PC-9 (cell line): ENCODE measurements at regions not wholly inside any gene's neighbourhood (a gene's known extent, or its start where the extent isn't known, plus 50 kb on each side); places are given as distances from the start of the nearest gene placed in this dataset.

ENCODE experiments used
- BruUV-seq: library from RNA; stranded (reverse); fragments of 400-500 nt; replicated peaks from 2 replicates; lab custom pipeline; 2021; lab: Mats Ljungman, UMichigan
- CTCF ChIA-PET: fragments of 300-600 bp; sonication (Branson Sonifier 250); formaldehyde crosslinking; loops from one replicate; lab custom pipeline; 2022; ENCODE audit warnings: antibody characterized with exemption; lab: Charles Lee
- POLR2A ChIA-PET: fragments of 300-600 bp; sonication (Branson Sonifier 250); formaldehyde crosslinking; loops from one replicate; lab custom pipeline; 2022; ENCODE audit warnings: antibody characterized with exemption; ENCODE audit not compliant: unreplicated experiment; lab: Charles Lee
- DNase-seq, 2 experiments: peaks; one replicate each; pipeline versions ENCODE4 v3.0.0 to v3.0.0-alpha.2; 2015 to 2022; ENCODE audit warnings: mixed read lengths in 1 of 2
- H2AFZ ChIP-seq: fragments of 200-600 bp; sonication (generic); 2 replicates; pipeline ENCODE4 v1.8.1; 2017; ENCODE audit warnings: antibody characterized with exemption
- H3F3A ChIP-seq: fragments of 200-600 bp; sonication (generic); 2 replicates; pipeline ENCODE4 v1.8.1; 2017; ENCODE audit warnings: antibody characterized with exemption, mild to moderate bottlenecking, low read depth; ENCODE audit not compliant: insufficient read depth
- H3K27ac ChIP-seq: fragments of 200-600 bp; sonication (generic); 2 replicates; pipeline ENCODE4 v1.6.1; 2016; ENCODE audit warnings: mixed run types
- H3K27me3 ChIP-seq: fragments of 200-600 bp; sonication (generic); 2 replicates; pipeline ENCODE4 v1.6.1; 2016; ENCODE audit warnings: low read depth, mixed run types; ENCODE audit not compliant: insufficient read depth
- H3K36me3 ChIP-seq: fragments of 200-600 bp; sonication (generic); 2 replicates; pipeline ENCODE4 v1.6.1; 2016; ENCODE audit warnings: low read depth, mixed run types
- H3K4me1 ChIP-seq: fragments of 200-600 bp; sonication (generic); replicated peaks from 2 replicates; pipeline ENCODE4 v1.6.1; 2016; ENCODE audit warnings: mixed run types; ENCODE audit not compliant: insufficient read depth
- H3K4me2 ChIP-seq: fragments of 200-600 bp; sonication (generic); 2 replicates; pipeline ENCODE4 v1.6.1; 2017; ENCODE audit warnings: mixed run types
- H3K4me3 ChIP-seq: fragments of 200-600 bp; sonication (generic); 2 replicates; pipeline ENCODE4 v1.6.1; 2016; ENCODE audit warnings: mixed run types
- H3K79me2 ChIP-seq: fragments of 200-600 bp; sonication (generic); 2 replicates; pipeline ENCODE4 v1.6.1; 2017; ENCODE audit warnings: low read depth, mixed run types
- H3K9me2 ChIP-seq: fragments of 200-600 bp; sonication (generic); 2 replicates; pipeline ENCODE4 v1.8.1; 2017; ENCODE audit warnings: mild to moderate bottlenecking; ENCODE audit not compliant: insufficient read depth
- H3K9me3 ChIP-seq: fragments of 200-600 bp; sonication (generic); 2 replicates; pipeline ENCODE4 v1.8.1; 2016; ENCODE audit warnings: low read depth; ENCODE audit not compliant: insufficient read depth
- H4K20me1 ChIP-seq: fragments of 200-600 bp; sonication (generic); 2 replicates; pipeline ENCODE4 v1.8.1; 2017; ENCODE audit not compliant: insufficient read depth
- EZH2 ChIP-seq: fragments of 200-600 bp; sonication (generic); IDR thresholded peaks from 2 replicates; pipeline ENCODE4 v1.8.0; 2017; ENCODE audit warnings: antibody characterized with exemption, low read depth
- intact Hi-C: fragments of 100-400 bp; cut with micrococcal nuclease; formaldehyde crosslinking; loops from one replicate; pipeline ENCODE4 v1.10.0; 2022; ENCODE audit not compliant: unreplicated experiment
- TF ChIP-seq, protein P1 (sequence below): fragments of 200-600 bp; sonication (generic); conservative IDR thresholded peaks from 2 replicates; pipeline ENCODE4 v1.6.1; 2017; ENCODE audit warnings: mixed run types, antibody characterized with exemption, mild to moderate bottlenecking, moderate library complexity

DNA sequence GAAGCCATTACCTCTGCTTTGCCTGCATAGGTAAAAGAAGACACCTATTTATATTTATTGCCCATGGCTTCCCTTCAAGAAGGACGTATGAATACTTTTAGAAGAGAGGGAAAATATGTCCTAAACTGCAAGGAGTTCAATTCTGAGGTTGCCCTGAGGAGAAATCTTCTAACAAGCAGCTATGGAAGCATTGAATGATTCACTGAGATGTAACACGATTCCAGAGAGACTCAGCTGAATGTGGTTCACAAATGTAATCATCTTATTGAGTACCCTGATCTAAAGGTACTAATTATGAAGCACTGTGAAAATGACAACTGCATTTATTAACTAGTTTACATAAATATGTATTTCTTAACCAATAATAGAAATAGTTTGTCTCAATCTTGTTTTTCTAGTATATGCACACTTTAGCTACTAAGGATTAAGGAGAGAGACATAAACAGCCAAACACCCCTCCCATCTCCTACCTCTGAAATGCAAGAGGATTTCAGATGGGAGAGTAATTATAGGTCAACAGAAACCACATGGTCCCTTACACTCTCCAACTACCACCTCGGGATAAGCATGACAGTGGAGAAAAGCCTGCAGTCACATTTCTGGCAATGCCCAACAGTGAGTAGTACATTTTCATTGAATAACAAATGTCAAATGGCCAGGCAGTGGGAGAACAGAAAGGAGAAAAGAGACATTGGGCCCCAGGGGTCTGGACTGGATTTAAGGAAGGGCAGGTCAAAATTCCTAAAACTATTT lies 506.2 kb upstream of the IL12A start:
- no peak for DNase-seq
- Histone ChIP-seq H3K9me2 (no peaks in the 10 kb centered on the region), H3K27me3 (no peaks in the 10 kb centered on the region), H3K36me3 (no peaks in the 10 kb centered on the region), H2AFZ (no peak overlapping the region), H3K4me1 (no peaks in the 10 kb centered on the region), H3K9me3 (peaks cover 10% of the 10 kb centered on the region; the same call in 1 of the 2 replicates), H3K4me3 (no peak overlapping the region), H3K4me2 (no peak overlapping the region), H3K79me2 (no peaks in the 10 kb centered on the region), H3K27ac (no peak overlapping the region), H4K20me1 (no peaks in the 10 kb centered on the region), H3F3A (no peaks in the 10 kb centered on the region)
- intact Hi-C loops: loop anchor here (10.0 kb wide), 1 partner anchor 218 kb away; no protein-coding TSS in a partner anchor
- CTCF ChIA-PET: no interaction called here
- TF ChIP-seq, protein P1, sequence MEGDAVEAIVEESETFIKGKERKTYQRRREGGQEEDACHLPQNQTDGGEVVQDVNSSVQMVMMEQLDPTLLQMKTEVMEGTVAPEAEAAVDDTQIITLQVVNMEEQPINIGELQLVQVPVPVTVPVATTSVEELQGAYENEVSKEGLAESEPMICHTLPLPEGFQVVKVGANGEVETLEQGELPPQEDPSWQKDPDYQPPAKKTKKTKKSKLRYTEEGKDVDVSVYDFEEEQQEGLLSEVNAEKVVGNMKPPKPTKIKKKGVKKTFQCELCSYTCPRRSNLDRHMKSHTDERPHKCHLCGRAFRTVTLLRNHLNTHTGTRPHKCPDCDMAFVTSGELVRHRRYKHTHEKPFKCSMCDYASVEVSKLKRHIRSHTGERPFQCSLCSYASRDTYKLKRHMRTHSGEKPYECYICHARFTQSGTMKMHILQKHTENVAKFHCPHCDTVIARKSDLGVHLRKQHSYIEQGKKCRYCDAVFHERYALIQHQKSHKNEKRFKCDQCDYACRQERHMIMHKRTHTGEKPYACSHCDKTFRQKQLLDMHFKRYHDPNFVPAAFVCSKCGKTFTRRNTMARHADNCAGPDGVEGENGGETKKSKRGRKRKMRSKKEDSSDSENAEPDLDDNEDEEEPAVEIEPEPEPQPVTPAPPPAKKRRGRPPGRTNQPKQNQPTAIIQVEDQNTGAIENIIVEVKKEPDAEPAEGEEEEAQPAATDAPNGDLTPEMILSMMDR: no peak
- no peak for TF ChIP-seq EZH2
- POLR2A ChIA-PET: no interaction called here
- no TSS peak for BruUV-seq

DNA sequence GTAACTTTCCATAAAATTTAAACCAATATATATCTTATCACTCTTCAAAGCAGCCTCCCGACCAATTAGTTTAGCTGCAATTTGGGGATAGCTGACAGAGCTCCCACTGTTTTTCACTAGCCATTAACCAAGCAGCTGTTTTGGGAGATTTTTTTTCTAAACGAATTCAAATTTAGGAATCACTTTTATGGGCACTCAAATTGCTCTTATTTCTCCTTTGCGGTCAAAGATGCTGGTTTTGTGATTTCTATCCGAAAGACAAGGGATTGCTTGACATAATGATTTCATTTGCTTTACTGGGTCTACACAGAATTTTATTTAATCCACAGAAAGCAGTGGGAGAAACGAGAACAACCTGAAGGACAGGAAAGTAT lies 505.7 kb upstream of the IL12A start:
- Histone ChIP-seq H3F3A (no peaks in the 10 kb centered on the region), H3K4me1 (no peaks in the 10 kb centered on the region), H3K36me3 (no peaks in the 10 kb centered on the region), H4K20me1 (no peaks in the 10 kb centered on the region), H3K4me3 (no peak overlapping the region), H3K27me3 (no peaks in the 10 kb centered on the region), H3K27ac (no peak overlapping the region), H3K4me2 (no peak overlapping the region), H2AFZ (no peak overlapping the region), H3K9me3 (peaks cover 10% of the 10 kb centered on the region; the same call in 1 of the 2 replicates), H3K79me2 (no peaks in the 10 kb centered on the region), H3K9me2 (no peaks in the 10 kb centered on the region)
- TF ChIP-seq, protein P1: no peak
- no peak for TF ChIP-seq EZH2
- ChIA-PET CTCF (no interaction called here), POLR2A (no interaction called here)
- intact Hi-C loops: loop anchor here (10.0 kb wide), 1 partner anchor 218 kb away; no protein-coding TSS in a partner anchor
- DNase-seq: no peak
- no TSS peak for BruUV-seq

- Histone ChIP-seq H3K27me3 (no peaks in the 10 kb centered on the region), H3K79me2 (no peaks in the 10 kb centered on the region), H2AFZ (no peak overlapping the region), H3K9me2 (no peaks in the 10 kb centered on the region), H3K36me3 (no peaks in the 10 kb centered on the region), H3K4me3 (no peak overlapping the region), H3F3A (no peaks in the 10 kb centered on the region), H3K4me2 (no peak overlapping the region), H3K27ac (no peak overlapping the region), H3K9me3 (peaks cover 10% of the 10 kb centered on the region; the same call in 1 of the 2 replicates), H4K20me1 (no peaks in the 10 kb centered on the region), H3K4me1 (no peaks in the 10 kb centered on the region)
- no TSS peak for BruUV-seq
- DNase-seq: peak in 1 of 2 experiments; percentile 20
- ChIA-PET CTCF (no interaction called here), POLR2A (no interaction called here)
- TF ChIP-seq EZH2: no peak
- TF ChIP-seq, protein P1: peak; percentile 53
- intact Hi-C loops: loop anchor here (10.0 kb wide), 1 partner anchor 222 kb away; no protein-coding TSS in a partner anchor
These were observed 502.1 kb upstream of the IL12A start for GRCh38 chr3:159486580-159486979.
